HEK293 (cell line): ENCODE measurements at regions not wholly inside any gene's neighbourhood (a gene's known extent, or its start where the extent isn't known, plus 50 kb on each side); places are given as distances from the start of the nearest gene placed in this dataset.
A peak's percentile ranks its signal among the peaks of the same experiment; 100 is the strongest.

Source experiments
- CTCF ChIA-PET: fragments of 350-600 bp; formaldehyde crosslinking; extraction: SDS; loops from one replicate; lab custom pipeline; 2021; ENCODE audit warnings: antibody characterized with exemption; lab: Yijun Ruan, JAX
- POLR2A ChIA-PET: fragments of 300-600 bp; formaldehyde crosslinking; extraction: SDS; loops from one replicate; lab custom pipeline; 2020; ENCODE audit warnings: antibody characterized with exemption, inconsistent platforms; lab: Yijun Ruan, JAX
- H3K27ac ChIP-seq: fragments of 200-500 bp; sonication (Bioruptor generic); 2 replicates; pipeline ENCODE4 v1.5.1; 2014; ENCODE audit warnings: low read depth, low read length, control low read depth, inconsistent platforms; ENCODE audit errors: extremely low read depth
- H3K36me3 ChIP-seq, 2 experiments: fragments of 200-500 bp in 1 of 2; sonication (Bioruptor generic) in 1 of 2; 1 replicate in 1 of 2; 2 replicates in 1 of 2; pipeline ENCODE4 v1.5.1; 2014 to 2017; ENCODE audit warnings: inconsistent platforms in 2 of 2, low read length in 2 of 2; ENCODE audit not compliant: control insufficient read depth in 2 of 2, insufficient read depth in 1 of 2
- H3K4me1 ChIP-seq: fragments of 200-500 bp; sonication (Bioruptor generic); 2 replicates; pipeline ENCODE4 v1.5.1; 2014; ENCODE audit warnings: mild to moderate bottlenecking, low read length, inconsistent platforms; ENCODE audit not compliant: control insufficient read depth, insufficient read depth
- H3K4me3 ChIP-seq: 2 replicates; pipeline ENCODE4 v1.5.1; 2011; ENCODE audit warnings: low read depth, mild to moderate bottlenecking, control low read depth, low read length, moderate library complexity
- H3K9me3 ChIP-seq: fragments of 200-500 bp; sonication (Bioruptor generic); 2 replicates; pipeline ENCODE4 v1.5.1; 2014; ENCODE audit warnings: low read depth, low read length, inconsistent platforms; ENCODE audit not compliant: control insufficient read depth, insufficient read depth
- EGR2 ChIP-seq: fragments of 450-650 bp; formaldehyde crosslinking; IDR thresholded peaks from 2 replicates; pipeline ENCODE4 v1.5.1; 2016; ENCODE audit warnings: low read depth, missing biosample characterization, missing genetic modification characterization
- PRDM10 ChIP-seq: fragments of 450-650 bp; formaldehyde crosslinking; IDR thresholded peaks from 2 replicates; pipeline ENCODE4 v1.5.1; 2016; ENCODE audit warnings: missing biosample characterization, missing genetic modification characterization
- REST ChIP-seq: fragments of 450-650 bp; formaldehyde crosslinking; IDR thresholded peaks from 2 replicates; pipeline ENCODE4 v1.5.1; 2016; ENCODE audit warnings: missing biosample characterization, missing genetic modification characterization
- TCF7L2 ChIP-seq: IDR thresholded peaks from 2 replicates; pipeline ENCODE4 v1.6.1; 2011; ENCODE audit warnings: low read depth, mild to moderate bottlenecking, inconsistent platforms, low read length, moderate library complexity, borderline replicate concordance
- YY2 ChIP-seq: fragments of 450-650 bp; formaldehyde crosslinking; IDR thresholded peaks from 2 replicates; pipeline ENCODE4 v1.5.1; 2016; ENCODE audit warnings: missing biosample characterization, missing genetic modification characterization
- ZBTB17 ChIP-seq: fragments of 450-650 bp; formaldehyde crosslinking; IDR thresholded peaks from 2 replicates; pipeline ENCODE4 v1.5.1; 2016; ENCODE audit warnings: missing biosample characterization, missing genetic modification characterization
- ZBTB8A ChIP-seq: fragments of 450-650 bp; formaldehyde crosslinking; IDR thresholded peaks from 2 replicates; pipeline ENCODE4 v1.5.1; 2016; ENCODE audit warnings: missing biosample characterization, missing genetic modification characterization
- ZEB2 ChIP-seq: fragments of 450-650 bp; formaldehyde crosslinking; IDR thresholded peaks from 2 replicates; pipeline ENCODE4 v1.5.1; 2016; ENCODE audit warnings: missing biosample characterization, missing genetic modification characterization
- ZFP3 ChIP-seq: fragments of 450-650 bp; formaldehyde crosslinking; IDR thresholded peaks from 2 replicates; pipeline ENCODE4 v1.5.1; 2016; ENCODE audit warnings: low read depth, missing biosample characterization, missing genetic modification characterization
- ZFP37 ChIP-seq: fragments of 450-650 bp; formaldehyde crosslinking; IDR thresholded peaks from 2 replicates; pipeline ENCODE4 v1.5.1; 2016; ENCODE audit warnings: missing biosample characterization, missing genetic modification characterization
- ZNF335 ChIP-seq: fragments of 450-650 bp; formaldehyde crosslinking; conservative IDR thresholded peaks from 2 replicates; pipeline ENCODE4 v1.5.1; 2016; ENCODE audit warnings: missing biosample characterization, missing genetic modification characterization
- ZNF341 ChIP-seq: fragments of 450-650 bp; formaldehyde crosslinking; IDR thresholded peaks from 2 replicates; pipeline ENCODE4; 2016; ENCODE audit warnings: low read depth, missing biosample characterization, missing genetic modification characterization
- ZNF426 ChIP-seq: fragments of 450-650 bp; formaldehyde crosslinking; IDR thresholded peaks from 2 replicates; pipeline ENCODE4 v1.5.1; 2017; ENCODE audit warnings: missing biosample characterization, missing genetic modification characterization, mild to moderate bottlenecking, inconsistent platforms, moderate library complexity
- ZNF600 ChIP-seq: fragments of 450-650 bp; formaldehyde crosslinking; IDR thresholded peaks from 2 replicates; pipeline ENCODE4 v1.5.1; 2016; ENCODE audit warnings: missing biosample characterization, missing genetic modification characterization
- ZNF629 ChIP-seq: fragments of 450-650 bp; formaldehyde crosslinking; IDR thresholded peaks from 2 replicates; pipeline ENCODE4 v1.5.1; 2017; ENCODE audit warnings: missing biosample characterization, missing genetic modification characterization
- ZNF768 ChIP-seq: fragments of 450-650 bp; formaldehyde crosslinking; IDR thresholded peaks from 2 replicates; pipeline ENCODE4 v1.5.1; 2018; ENCODE audit warnings: missing biosample characterization, mild to moderate bottlenecking, missing genetic modification characterization
- TF ChIP-seq, protein P1 (sequence below): fragments of 450-650 bp; formaldehyde crosslinking; IDR thresholded peaks from 2 replicates; pipeline ENCODE4 v1.5.1; 2016; ENCODE audit warnings: missing biosample characterization, missing genetic modification characterization
- TF ChIP-seq, protein P2 (sequence below): fragments of 450-650 bp; formaldehyde crosslinking; IDR thresholded peaks from 2 replicates; pipeline ENCODE4 v1.5.1; 2016; ENCODE audit warnings: missing biosample characterization, missing genetic modification characterization, low read depth

- CTCF ChIA-PET = interaction anchor here (0.6 to 2.8 kb wide), 3 partner anchors 11 to 35 kb away, joined by 3 to 14 read pairs (median 7); no protein-coding TSS in a partner anchor
- POLR2A ChIA-PET = no interaction called here
- H3K27ac ChIP-seq = no peak overlapping the region
- no peaks in the 10 kb centered on the region for H3K9me3 ChIP-seq
- H3K4me1 ChIP-seq = no peaks in the 10 kb centered on the region
- H3K36me3 ChIP-seq = no peaks in the 10 kb centered on the region
- TF ChIP-seq ZBTB8A (tag by site-specific recombination) (no peak), ZEB2 (peak; percentile 45; the same call in 1 of the 2 replicates), ZNF600 (tag by site-specific recombination) (no peak), ZNF629 (tag by site-specific recombination) (peak; percentile 34; the same call in 1 of the 2 replicates), PRDM10 (tag by site-specific recombination) (peak; percentile 74)
- TF ChIP-seq, all 188 proteins: peak for 3
- H3K4me3 ChIP-seq = no peak overlapping the region
These were observed 91.1 kb upstream of the KCNA4 start for GRCh38 chr11:30107899-30108298.

- CTCF ChIA-PET = interaction anchor here (0.7 to 1.9 kb wide), 2 partner anchors 18 to 117 kb away, joined by 4 to 10 read pairs; no protein-coding TSS in a partner anchor
- no peak for TF ChIP-seq ZNF335 (tag by site-specific recombination)
- no peak for TF ChIP-seq ZFP37 (tag by site-specific recombination)
- TF ChIP-seq TCF7L2 = no peak
- no peak for TF ChIP-seq ZNF768 (tag by site-specific recombination)
- no peak for TF ChIP-seq YY2 (tag by site-specific recombination)
- TF ChIP-seq, protein P1, sequence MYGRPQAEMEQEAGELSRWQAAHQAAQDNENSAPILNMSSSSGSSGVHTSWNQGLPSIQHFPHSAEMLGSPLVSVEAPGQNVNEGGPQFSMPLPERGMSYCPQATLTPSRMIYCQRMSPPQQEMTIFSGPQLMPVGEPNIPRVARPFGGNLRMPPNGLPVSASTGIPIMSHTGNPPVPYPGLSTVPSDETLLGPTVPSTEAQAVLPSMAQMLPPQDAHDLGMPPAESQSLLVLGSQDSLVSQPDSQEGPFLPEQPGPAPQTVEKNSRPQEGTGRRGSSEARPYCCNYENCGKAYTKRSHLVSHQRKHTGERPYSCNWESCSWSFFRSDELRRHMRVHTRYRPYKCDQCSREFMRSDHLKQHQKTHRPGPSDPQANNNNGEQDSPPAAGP (tag by site-specific recombination) = no peak
- no peak for TF ChIP-seq ZNF341 (tag by site-specific recombination)
- no peak for TF ChIP-seq ZFP3 (tag by site-specific recombination)
- no peak for TF ChIP-seq ZNF426 (tag by site-specific recombination)
- TF ChIP-seq REST (tag by site-specific recombination) = no peak
- no peak for TF ChIP-seq ZBTB17
- TF ChIP-seq EGR2 = no peak
- TF ChIP-seq, protein P2, sequence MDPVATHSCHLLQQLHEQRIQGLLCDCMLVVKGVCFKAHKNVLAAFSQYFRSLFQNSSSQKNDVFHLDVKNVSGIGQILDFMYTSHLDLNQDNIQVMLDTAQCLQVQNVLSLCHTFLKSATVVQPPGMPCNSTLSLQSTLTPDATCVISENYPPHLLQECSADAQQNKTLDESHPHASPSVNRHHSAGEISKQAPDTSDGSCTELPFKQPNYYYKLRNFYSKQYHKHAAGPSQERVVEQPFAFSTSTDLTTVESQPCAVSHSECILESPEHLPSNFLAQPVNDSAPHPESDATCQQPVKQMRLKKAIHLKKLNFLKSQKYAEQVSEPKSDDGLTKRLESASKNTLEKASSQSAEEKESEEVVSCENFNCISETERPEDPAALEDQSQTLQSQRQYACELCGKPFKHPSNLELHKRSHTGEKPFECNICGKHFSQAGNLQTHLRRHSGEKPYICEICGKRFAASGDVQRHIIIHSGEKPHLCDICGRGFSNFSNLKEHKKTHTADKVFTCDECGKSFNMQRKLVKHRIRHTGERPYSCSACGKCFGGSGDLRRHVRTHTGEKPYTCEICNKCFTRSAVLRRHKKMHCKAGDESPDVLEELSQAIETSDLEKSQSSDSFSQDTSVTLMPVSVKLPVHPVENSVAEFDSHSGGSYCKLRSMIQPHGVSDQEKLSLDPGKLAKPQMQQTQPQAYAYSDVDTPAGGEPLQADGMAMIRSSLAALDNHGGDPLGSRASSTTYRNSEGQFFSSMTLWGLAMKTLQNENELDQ = no peak
- Histone ChIP-seq H3K4me3 (no peak overlapping the region), H3K36me3 (no peaks in the 10 kb centered on the region), H3K4me1 (no peaks in the 10 kb centered on the region), H3K27ac (no peak overlapping the region), H3K9me3 (no peaks in the 10 kb centered on the region)
- POLR2A ChIA-PET = no interaction called here
These were observed 92.9 kb upstream of the KCNA4 start for GRCh38 chr11:30109774-30110173.
